ENCODE measurements at regions not wholly inside any gene's neighbourhood (a gene's known extent, or its start where the extent isn't known, plus 50 kb on each side); places are given as distances from the start of the nearest gene placed in this dataset.

- TF ChIP-seq EZH2phosphoT487 (IDR thresholded peaks at IDR 0.05; ENCODE audit: insufficient read depth, low read depth) (no peak), EZH2 (IDR thresholded peaks at IDR 0.05; ENCODE audit: insufficient read depth, poor library complexity, severe bottlenecking) (no peak)
Measured at GRCh38 chr5:175385691-175386362, 58.2 kb downstream of the DRD1 start.
